Liver (tissue), 3 donors: ENCODE measurements at regions not wholly inside any gene's neighbourhood (a gene's known extent, or its start where the extent isn't known, plus 50 kb on each side); places are given as distances from the start of the nearest gene placed in this dataset.
"Not testable (repeated sequence)": the region's sequence is repeated elsewhere in the genome, so short reads cannot be mapped to it uniquely, and the experiment has no call there.

ENCODE experiments used
- HNF4G ChIP-seq: IDR thresholded peaks from 2 replicates; pipeline ENCODE4 v1.6.1; 2016; ENCODE audit warnings: antibody characterized with exemption
- RAD21 ChIP-seq, 2 donors: IDR thresholded peaks; 2 replicates each; pipeline ENCODE4 v1.6.1; 2016; ENCODE audit warnings: antibody characterized with exemption in 2 of 2, mild to moderate bottlenecking in 2 of 2
- ZBTB33 ChIP-seq: IDR thresholded peaks from 2 replicates; pipeline ENCODE4 v1.6.1; 2016; ENCODE audit warnings: antibody characterized with exemption
- TF ChIP-seq, protein P1 (sequence below): fragments of 150-350 bp; IDR thresholded peaks from 2 replicates; pipeline ENCODE4 v1.5.1; 2017; ENCODE audit warnings: improper control_type of control experiment, low read depth, low read length; ENCODE audit not compliant: missing input control
- TF ChIP-seq, protein P2 (sequence below): IDR thresholded peaks from 2 replicates; pipeline ENCODE4 v1.6.1; 2016; ENCODE audit warnings: antibody characterized with exemption, mild to moderate bottlenecking
- donor health status: healthy.
- donor health status: healthy.

DNA sequence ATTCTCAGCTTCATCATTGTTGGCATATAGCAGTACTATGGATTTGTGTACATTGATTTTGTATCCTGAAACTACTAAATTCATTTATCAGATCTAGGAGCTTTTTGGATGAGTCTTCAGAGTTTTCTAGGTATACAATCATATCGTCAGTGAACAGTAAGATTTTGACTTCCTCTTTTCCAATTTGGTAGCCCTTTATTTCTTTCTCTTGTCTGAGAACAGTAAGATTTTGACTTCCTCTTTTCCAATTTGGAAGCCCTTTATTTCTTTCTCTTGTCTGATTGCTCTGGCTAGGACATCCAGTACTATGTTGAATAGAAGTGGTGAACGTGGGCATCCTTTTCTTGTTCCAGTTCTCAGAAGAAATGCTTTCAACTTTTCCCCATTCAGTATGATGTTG, 140.4 kb upstream of the B3GAT2 start:
- TF ChIP-seq, protein P1, sequence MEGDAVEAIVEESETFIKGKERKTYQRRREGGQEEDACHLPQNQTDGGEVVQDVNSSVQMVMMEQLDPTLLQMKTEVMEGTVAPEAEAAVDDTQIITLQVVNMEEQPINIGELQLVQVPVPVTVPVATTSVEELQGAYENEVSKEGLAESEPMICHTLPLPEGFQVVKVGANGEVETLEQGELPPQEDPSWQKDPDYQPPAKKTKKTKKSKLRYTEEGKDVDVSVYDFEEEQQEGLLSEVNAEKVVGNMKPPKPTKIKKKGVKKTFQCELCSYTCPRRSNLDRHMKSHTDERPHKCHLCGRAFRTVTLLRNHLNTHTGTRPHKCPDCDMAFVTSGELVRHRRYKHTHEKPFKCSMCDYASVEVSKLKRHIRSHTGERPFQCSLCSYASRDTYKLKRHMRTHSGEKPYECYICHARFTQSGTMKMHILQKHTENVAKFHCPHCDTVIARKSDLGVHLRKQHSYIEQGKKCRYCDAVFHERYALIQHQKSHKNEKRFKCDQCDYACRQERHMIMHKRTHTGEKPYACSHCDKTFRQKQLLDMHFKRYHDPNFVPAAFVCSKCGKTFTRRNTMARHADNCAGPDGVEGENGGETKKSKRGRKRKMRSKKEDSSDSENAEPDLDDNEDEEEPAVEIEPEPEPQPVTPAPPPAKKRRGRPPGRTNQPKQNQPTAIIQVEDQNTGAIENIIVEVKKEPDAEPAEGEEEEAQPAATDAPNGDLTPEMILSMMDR, result not testable (repeated sequence)
- not testable (repeated sequence) for TF ChIP-seq ZBTB33; HNF4G; RAD21 (IDR thresholded peaks at IDR 0.05)
- TF ChIP-seq, protein P2, sequence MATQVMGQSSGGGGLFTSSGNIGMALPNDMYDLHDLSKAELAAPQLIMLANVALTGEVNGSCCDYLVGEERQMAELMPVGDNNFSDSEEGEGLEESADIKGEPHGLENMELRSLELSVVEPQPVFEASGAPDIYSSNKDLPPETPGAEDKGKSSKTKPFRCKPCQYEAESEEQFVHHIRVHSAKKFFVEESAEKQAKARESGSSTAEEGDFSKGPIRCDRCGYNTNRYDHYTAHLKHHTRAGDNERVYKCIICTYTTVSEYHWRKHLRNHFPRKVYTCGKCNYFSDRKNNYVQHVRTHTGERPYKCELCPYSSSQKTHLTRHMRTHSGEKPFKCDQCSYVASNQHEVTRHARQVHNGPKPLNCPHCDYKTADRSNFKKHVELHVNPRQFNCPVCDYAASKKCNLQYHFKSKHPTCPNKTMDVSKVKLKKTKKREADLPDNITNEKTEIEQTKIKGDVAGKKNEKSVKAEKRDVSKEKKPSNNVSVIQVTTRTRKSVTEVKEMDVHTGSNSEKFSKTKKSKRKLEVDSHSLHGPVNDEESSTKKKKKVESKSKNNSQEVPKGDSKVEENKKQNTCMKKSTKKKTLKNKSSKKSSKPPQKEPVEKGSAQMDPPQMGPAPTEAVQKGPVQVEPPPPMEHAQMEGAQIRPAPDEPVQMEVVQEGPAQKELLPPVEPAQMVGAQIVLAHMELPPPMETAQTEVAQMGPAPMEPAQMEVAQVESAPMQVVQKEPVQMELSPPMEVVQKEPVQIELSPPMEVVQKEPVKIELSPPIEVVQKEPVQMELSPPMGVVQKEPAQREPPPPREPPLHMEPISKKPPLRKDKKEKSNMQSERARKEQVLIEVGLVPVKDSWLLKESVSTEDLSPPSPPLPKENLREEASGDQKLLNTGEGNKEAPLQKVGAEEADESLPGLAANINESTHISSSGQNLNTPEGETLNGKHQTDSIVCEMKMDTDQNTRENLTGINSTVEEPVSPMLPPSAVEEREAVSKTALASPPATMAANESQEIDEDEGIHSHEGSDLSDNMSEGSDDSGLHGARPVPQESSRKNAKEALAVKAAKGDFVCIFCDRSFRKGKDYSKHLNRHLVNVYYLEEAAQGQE, result not testable (repeated sequence)
